ENCODE measurements at regions not wholly inside any gene's neighbourhood (a gene's known extent, or its start where the extent isn't known, plus 50 kb on each side); places are given as distances from the start of the nearest gene placed in this dataset.

DNA sequence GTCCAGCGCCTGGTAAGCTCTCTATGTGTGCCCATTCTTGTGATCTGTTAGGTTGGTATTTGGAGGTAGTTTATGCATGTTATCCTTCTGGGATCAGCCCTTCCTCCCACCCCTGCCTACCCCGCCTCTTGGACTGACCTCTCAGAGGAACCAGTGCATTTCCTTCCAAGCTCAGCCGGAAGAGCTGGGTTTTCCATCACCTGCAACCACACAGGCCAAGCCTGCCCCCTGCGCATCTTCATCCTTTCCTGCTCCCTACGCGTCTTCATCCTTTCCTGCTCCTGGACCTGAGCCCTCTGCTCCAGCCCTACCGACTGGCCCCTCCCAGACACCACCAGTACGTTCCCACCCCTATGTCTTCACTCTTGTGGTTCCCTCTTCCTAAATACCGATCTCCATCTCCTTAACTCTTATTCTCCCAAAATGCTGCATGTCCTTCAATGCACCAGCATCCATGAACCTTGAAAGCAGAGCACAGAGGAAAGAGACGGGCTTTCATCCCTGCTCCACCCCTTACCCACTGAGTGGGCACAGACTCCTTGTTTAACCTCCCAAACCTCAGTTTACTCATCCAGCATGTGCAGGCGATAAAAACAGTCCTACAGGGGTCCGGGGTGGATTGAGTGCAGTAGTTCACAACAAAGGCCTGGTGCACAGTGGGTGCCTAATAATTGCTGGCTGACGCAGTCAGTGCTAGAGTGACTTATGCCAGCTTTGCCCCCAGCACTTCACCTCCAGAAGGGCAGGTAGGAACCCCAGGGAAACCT lies 526.3 kb downstream of the MATN1 start:
- no peaks in the 10 kb centered on the region for H3K36me3 Mint-ChIP-seq
- no peaks in the 10 kb centered on the region for H3K4me1 Mint-ChIP-seq

DNA sequence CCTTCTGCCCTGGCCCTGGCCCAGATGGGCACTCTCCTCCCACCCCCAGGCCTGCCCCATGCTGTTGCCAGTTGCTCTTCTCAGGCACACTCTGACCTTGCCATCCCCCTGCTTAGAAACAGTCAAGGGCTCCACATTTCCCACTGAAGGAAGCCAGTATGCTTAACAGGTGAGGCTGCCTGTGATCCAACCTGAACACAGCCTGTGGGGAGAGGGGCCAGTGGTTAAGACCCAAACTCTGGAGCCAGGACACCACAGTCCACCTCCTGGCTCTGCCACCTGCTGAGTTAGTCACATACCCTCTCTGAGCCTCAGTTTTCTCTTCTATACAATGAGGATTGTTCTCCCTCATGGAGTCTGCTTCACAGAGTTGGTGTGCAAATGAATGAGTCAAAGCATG lies 526.9 kb downstream of the MATN1 start:
- no peaks in the 10 kb centered on the region for H3K4me1 Mint-ChIP-seq
- ATAC-seq (replicated peaks) (no peak), DNase-seq (no peak)
- H3K27ac Mint-ChIP-seq = no peak overlapping the region
- H3K27me3 Mint-ChIP-seq = peaks cover 23 to 27% of the 10 kb centered on the region in 2 donors
- no peaks in the 10 kb centered on the region for H3K36me3 Mint-ChIP-seq
- no peak overlapping the region for H3K4me3 Mint-ChIP-seq
- H3K9me3 Mint-ChIP-seq = no peaks in the 10 kb centered on the region

More for the DNA sequence above, 526.3 kb downstream of the MATN1 start:
- ATAC-seq (replicated peaks) (no peak), DNase-seq (no peak)
- Mint-ChIP-seq H3K4me3 (no peak overlapping the region), H3K27ac (no peak overlapping the region), H3K27me3 (peaks cover 23 to 27% of the 10 kb centered on the region in 2 donors), H3K9me3 (no peaks in the 10 kb centered on the region)

DNA sequence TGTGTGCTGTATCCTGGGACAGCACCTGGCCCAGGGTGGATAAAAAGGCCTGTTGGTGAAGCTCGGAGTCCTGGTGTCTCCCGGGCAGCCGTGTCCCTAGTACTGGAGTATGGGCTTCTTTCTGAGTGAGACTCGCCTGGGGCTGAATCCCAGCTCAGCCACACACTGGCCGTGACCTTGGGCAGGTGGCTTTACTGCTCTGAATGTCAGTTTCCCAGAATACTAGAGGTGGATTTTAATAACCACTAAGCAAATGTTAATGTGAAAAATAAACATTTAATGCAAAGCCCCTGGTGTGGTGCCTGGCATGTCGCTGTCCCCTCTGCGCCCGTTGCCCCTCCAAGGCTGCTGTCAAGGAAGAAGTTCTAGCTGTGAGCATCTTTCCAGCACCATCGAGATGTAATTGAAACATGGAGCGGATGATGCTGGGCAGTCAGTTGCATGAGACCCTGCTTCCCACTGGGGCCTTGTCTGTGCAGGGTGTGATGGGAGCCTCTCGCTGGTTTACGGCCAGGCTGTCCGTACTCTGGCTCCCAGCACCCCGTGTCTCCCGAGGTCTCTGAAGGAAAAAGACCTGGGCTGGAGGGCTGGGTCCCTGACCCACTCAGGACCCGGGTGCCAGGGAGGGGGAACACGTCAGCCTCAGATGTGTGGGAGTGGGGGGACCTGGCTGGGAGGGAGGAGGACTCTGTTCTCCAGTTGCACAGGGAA lies 527.8 kb downstream of the MATN1 start:
- Mint-ChIP-seq H3K4me1 (no peaks in the 10 kb centered on the region), H3K27ac (no peak overlapping the region), H3K27me3 (peaks cover 23 to 27% of the 10 kb centered on the region in 2 donors), H3K36me3 (no peaks in the 10 kb centered on the region), H3K9me3 (no peaks in the 10 kb centered on the region), H3K4me3 (no peak overlapping the region)
- DNase-seq (no peak), ATAC-seq (replicated peaks) (no peak)

DNA sequence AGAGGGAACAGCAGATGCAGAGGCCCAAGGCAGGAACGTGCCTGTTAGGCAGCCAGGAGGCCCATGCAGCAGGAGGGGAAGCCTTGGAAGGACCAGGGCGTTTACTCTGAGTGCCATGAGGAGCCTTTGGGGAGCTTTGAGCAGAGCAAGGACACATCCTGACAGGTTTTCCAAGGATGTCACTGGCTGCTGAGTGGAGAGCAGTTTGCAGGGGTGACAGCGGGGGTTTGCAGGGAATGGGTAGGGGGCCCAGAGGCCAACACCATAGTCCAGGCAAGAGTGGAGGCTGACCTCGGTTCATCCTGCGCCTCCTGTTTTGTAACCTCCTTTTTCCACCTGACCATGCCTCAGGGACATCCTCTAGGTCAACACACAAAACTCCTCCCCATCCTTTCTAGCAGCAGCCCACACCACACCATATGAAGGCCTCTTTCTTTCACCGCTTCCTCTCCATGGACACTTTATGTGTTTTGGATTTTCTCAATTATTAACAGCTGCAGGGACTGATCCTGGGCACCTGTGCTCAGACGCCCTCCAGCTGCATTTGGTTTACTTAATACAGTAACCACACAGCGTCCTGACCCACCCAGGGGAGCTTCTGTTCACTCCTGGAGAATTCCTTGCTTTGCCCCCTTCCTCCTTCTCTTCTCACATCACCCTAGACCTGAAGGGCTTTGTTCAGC lies 528.5 kb downstream of the MATN1 start:
- Mint-ChIP-seq H3K36me3 (no peaks in the 10 kb centered on the region), H3K4me3 (no peak overlapping the region), H3K4me1 (no peaks in the 10 kb centered on the region), H3K27me3 (peaks cover 23 to 27% of the 10 kb centered on the region in 2 donors), H3K27ac (no peak overlapping the region), H3K9me3 (no peaks in the 10 kb centered on the region)
- DNase-seq (no peak), ATAC-seq (replicated peaks) (no peak)

DNA sequence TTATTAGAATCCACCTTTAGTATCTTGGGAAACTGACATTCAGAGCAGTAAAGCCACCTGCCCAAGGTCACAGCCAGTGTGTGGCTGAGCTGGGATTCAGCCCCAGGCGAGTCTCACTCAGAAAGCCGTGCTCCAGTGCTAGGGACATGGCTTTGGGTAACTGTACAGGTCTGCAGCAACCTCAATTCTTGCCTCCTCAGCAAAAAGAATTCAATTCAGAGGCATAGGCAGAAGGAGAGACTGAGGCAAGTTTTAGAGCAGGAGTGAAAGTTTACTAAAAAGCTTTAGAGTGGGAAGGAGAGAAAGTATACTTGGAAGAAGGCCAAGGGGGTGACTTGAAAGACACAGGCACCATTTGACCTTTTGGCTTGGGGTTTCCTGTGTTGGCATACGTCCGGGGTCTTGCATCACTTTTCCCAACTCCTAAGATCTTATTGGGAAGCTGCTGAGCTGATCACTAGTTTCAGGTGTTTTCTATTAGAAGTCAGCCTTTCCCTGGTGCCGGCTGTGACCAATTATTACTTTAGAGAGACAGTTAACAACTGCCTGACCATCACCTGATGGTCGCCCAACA lies 529.3 kb downstream of the MATN1 start:
- Mint-ChIP-seq H3K27ac (no peak overlapping the region), H3K27me3 (peaks cover 26 to 28% of the 10 kb centered on the region in 2 donors), H3K4me1 (no peaks in the 10 kb centered on the region), H3K4me3 (no peak overlapping the region), H3K9me3 (no peaks in the 10 kb centered on the region), H3K36me3 (no peaks in the 10 kb centered on the region)
- ATAC-seq (replicated peaks) (no peak), DNase-seq (no peak)

DNA sequence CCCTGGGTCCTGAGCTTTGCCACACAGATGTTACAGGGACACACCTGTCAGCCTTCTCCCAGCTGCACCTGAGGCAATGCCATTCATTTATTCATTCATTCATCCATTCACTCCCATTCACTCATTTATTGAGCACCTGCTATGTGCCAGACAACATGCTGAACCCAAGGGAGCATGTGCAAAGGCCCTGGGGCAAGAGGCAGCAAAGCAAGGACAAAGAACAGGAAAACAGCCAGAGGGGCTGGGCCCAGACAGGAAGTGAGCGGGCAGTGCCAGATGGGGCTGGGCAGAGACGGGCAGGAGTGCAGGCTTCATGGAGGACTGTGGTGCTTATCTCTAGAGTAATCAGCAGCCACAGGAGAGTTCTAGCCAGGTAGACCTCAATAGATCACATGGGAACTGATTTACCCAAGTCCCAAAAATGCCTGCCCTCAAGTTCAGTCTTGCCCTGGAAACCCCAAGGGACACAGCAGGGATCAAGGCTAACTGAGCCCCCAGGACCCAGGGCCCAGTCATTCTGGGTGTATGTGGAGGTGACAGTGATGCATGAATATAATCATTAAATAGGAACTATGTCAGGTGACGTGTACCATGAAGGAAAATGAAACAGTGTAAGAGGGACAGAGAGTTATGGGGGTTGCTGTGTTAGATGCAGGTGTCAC lies 530.3 kb downstream of the MATN1 start:
- Mint-ChIP-seq H3K9me3 (no peaks in the 10 kb centered on the region), H3K36me3 (no peaks in the 10 kb centered on the region), H3K27me3 (peaks cover 28 to 29% of the 10 kb centered on the region in 2 donors), H3K4me3 (no peak overlapping the region), H3K4me1 (no peaks in the 10 kb centered on the region), H3K27ac (no peak overlapping the region)
- ATAC-seq (replicated peaks) = no peak
- no peak for DNase-seq

DNA sequence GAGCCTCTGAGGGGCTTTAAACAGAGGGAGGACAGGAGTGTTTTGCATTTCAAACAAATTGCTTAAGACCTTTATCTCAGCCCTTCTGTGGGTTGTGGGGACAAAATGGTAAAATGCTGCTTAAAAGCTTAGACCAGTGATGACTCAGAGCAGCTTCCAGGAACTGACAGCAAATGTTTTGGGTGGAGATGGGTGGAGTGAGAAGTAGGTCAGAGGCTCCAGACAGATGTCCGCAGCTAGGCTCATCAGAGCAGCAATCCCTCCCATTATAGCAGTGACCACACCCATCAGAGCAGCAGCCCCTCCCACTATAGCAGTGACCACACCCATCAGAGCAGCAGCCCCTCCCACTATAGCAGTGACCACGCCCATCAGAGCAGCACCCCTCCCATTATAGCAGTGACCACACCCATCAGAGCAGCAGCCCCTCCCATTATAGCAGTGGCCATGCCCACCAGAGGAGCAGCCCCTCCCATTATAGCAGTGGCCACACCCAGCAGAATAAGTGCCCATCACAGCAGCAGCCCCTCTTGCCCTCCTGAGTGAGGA lies 532.2 kb downstream of the MATN1 start:
- Mint-ChIP-seq H3K27me3 (peaks cover 11% of the 10 kb centered on the region in 2 donors), H3K27ac (no peak overlapping the region), H3K36me3 (no peaks in the 10 kb centered on the region), H3K9me3 (no peaks in the 10 kb centered on the region), H3K4me1 (no peaks in the 10 kb centered on the region), H3K4me3 (no peak overlapping the region)
- ATAC-seq (replicated peaks) (peak in 1 of 2 donors; percentile 19), DNase-seq (no peak)

DNA sequence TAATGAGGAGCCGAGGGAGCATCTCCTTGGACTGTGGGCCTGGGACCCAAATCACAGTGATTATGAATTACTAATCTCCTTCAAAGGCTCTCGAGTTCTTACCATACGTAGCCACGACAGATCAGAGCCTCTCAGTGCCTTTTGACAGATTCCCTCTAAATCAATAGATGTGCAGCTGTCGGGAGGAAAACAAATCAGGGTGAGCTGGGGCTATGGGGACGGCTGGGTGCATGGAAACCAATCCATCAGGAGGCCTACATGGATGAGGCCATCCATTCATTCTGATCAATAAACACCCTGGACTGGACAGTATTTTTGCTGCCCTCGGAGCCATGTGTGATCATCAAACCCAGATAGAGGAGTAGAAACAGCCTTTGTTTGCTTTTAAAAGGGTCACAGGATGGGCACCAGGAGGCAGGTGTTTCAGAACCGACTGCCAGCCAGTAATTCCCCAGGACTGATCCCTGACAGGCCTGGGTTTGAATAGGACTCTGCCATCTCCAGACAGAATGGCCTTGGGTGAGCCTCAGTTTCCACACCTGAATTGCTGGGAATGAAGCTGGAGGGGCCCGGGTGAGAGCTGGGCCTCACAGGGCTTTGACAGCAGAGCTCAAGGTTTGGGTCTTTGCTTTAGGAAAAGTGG lies 532.8 kb downstream of the MATN1 start:
- Mint-ChIP-seq H3K9me3 (no peaks in the 10 kb centered on the region), H3K4me3 (no peak overlapping the region), H3K27ac (no peak overlapping the region), H3K4me1 (no peaks in the 10 kb centered on the region), H3K27me3 (peaks cover 11% of the 10 kb centered on the region in 2 donors), H3K36me3 (no peaks in the 10 kb centered on the region)
- ATAC-seq (replicated peaks) = no peak
- no peak for DNase-seq

DNA sequence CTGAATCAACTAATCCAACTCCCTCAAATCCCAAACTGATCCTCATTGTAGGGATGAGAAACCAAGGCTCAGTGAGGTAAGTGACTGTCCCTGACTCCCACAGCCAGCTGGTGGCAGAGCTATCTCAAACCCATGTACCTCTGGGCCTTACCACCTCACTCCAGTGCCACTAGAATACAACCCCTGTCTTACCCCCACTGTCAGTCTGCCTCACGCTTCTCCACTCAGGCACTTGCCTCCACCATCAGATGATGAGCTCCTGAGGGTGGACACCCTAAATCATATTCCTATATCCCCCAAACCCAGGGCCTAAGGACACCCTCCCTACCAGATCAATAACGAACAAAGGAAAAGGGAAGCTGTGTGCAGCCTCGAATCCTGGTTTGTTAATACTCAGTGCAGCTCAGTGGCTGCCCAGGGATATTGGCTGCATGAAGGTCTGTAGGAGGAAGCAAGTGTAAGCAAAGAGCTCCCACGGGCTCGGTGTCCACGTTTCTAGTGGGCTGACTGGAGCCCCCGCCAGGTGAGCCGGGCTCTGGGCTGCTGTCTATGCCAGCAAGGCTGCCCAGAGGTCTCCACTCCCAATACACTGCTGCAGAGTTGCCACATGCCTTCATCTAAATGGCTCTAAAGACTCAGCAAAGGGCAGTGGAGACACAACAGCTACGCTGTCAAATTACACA lies 533.4 kb downstream of the MATN1 start:
- Mint-ChIP-seq H3K4me3 (no peak overlapping the region), H3K36me3 (no peaks in the 10 kb centered on the region), H3K27me3 (peaks cover 11% of the 10 kb centered on the region in 2 donors), H3K4me1 (no peaks in the 10 kb centered on the region), H3K27ac (no peak overlapping the region), H3K9me3 (no peaks in the 10 kb centered on the region)
- ATAC-seq (replicated peaks) = no peak
- DNase-seq = no peak

DNA sequence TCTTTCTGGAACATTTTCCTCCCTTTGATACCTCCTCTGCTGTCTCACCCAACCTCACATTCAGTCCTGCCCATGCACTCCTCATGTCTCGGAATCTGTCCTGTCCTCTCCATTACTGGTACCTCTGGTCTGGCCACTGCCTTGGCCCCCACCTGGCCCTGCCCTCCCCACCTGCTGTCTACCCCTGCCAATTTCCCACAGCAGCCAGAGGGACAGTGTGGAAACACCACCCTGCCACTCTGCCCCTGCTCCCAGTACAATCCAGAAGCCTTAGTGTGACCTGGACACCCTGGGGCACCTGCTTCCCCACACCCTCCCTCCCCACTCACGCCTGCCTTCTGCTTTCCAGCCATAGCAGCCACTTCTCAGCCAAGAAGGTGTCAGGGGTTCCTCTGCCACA lies 534.4 kb downstream of the MATN1 start:
- Mint-ChIP-seq H3K4me3 (no peak overlapping the region), H3K4me1 (no peaks in the 10 kb centered on the region), H3K9me3 (no peaks in the 10 kb centered on the region), H3K36me3 (no peaks in the 10 kb centered on the region), H3K27ac (no peak overlapping the region), H3K27me3 (peaks cover 11% of the 10 kb centered on the region in 2 donors)
- no peak for DNase-seq
- ATAC-seq (replicated peaks) = no peak

DNA sequence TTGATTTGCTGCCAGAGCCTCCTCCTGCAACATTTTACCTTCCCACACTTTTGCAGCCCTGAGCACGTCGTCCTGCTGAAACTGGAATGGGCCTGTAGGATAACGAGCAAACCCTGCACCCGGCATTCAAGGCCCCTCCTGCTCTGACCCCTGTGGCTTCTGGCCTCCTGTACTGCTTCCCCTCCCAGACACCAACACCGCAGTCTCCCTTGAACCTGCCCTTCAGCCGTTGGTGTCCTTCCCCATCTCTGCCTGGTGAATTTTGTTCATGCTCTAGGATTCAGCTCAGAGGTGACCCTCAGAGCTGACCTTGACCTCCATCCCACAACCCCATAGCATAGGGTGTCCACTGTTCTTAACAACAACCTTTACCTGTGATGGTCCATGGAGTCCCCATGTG lies 535.1 kb downstream of the MATN1 start:
- Mint-ChIP-seq H3K4me1 (no peaks in the 10 kb centered on the region), H3K27ac (no peak overlapping the region), H3K9me3 (no peaks in the 10 kb centered on the region), H3K27me3 (peaks cover 11% of the 10 kb centered on the region in 2 donors), H3K36me3 (no peaks in the 10 kb centered on the region), H3K4me3 (no peak overlapping the region)
- peak in 1 of 2 donors; percentile 7 for ATAC-seq (replicated peaks)
- no peak for DNase-seq

DNA sequence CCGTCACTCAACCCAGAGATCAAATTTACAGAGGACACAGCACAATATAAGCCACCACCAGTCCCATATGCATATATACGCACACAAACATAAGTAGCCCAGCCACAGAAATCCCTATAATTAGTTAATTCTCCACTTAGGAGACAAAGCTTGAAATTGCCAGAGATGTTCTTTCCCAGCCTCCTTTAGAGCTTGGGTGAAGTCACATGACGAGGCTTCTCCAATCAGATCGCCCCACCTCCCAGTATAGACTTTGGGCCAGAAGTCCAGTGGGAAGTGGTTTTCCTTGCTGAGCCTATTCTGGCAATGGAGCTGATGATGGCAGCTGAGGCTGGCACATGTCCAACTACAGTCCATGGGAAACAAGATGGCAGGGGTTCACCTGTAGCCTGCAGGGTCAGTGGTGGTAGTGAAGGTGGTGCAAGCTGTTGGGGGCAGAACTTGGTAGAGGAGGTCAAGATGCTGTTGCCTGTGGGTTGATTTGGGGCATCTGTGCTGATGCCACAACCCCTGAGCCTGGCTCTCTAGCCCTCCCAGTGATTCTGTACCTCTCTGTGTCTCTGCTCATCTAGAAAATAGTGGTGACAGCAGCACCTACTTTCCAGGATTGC lies 535.9 kb downstream of the MATN1 start:
- Mint-ChIP-seq H3K27me3 (peaks cover 11% of the 10 kb centered on the region in 2 donors), H3K36me3 (no peaks in the 10 kb centered on the region), H3K9me3 (no peaks in the 10 kb centered on the region), H3K4me3 (no peak overlapping the region), H3K4me1 (no peaks in the 10 kb centered on the region), H3K27ac (no peak overlapping the region)
- no peak for DNase-seq
- ATAC-seq (replicated peaks) = no peak

DNA sequence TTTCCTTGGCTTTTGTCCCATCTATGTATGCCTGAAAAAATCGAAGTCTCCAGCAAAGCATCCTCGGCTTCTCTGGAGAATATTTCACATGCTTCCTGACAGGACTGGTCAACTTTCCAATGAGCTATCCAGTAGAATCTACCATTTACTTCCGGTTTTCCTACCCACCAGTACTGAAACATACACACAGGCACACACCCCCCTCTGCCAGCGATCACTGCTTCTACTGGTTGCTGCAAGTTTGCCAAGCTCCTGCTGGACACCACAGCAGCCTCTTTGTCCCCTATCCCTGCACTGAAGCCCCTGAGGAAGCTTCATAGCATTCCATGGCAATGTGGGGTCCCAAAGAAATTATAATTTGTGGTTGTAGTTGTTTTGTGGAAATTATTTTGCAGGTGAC lies 536.8 kb downstream of the MATN1 start:
- Mint-ChIP-seq H3K4me1 (no peaks in the 10 kb centered on the region), H3K36me3 (no peaks in the 10 kb centered on the region), H3K9me3 (no peaks in the 10 kb centered on the region), H3K4me3 (no peak overlapping the region), H3K27ac (no peak overlapping the region), H3K27me3 (peaks cover 11% of the 10 kb centered on the region in 2 donors)
- DNase-seq = no peak
- ATAC-seq (replicated peaks) = no peak
